Hematopoietic multipotent progenitor cell treated with erythropoietin and hydrocortisone succinate and interleukin-3 and kit ligand, for 17 days (in vitro differentiated cells): ENCODE measurements at regions not wholly inside any gene's neighbourhood (a gene's known extent, or its start where the extent isn't known, plus 50 kb on each side); places are given as distances from the start of the nearest gene placed in this dataset.
"Not testable (repeated sequence)": the region's sequence is repeated elsewhere in the genome, so short reads cannot be mapped to it uniquely, and the experiment has no call there.

Experiments
- DNase-seq: peaks from one replicate; pipeline ENCODE4 v3.0.0-alpha.2; 2015; ENCODE audit warnings: low spot score

GRCh38 chr6:19612672-19613466, 224.3 kb upstream of the ID4 start:
- not testable (repeated sequence) for DNase-seq

- no peak for DNase-seq
Observed at GRCh38 chr6:19613678-19614077, 223.5 kb upstream of the ID4 start.

- no peak for DNase-seq
Observed at GRCh38 chr6:19616022-19616421, 221.1 kb upstream of the ID4 start.

- DNase-seq: no peak
Observed at GRCh38 chr6:19632230-19632629, 204.9 kb upstream of the ID4 start.

GRCh38 chr6:19632786-19633185, 204.4 kb upstream of the ID4 start:
- no peak for DNase-seq

- no peak for DNase-seq
Observed at GRCh38 chr6:19635728-19636127, 201.4 kb upstream of the ID4 start.

- no peak for DNase-seq
Observed at GRCh38 chr6:19637010-19637409, 200.2 kb upstream of the ID4 start.

- no peak for DNase-seq
Observed at GRCh38 chr6:19638931-19639330, 198.2 kb upstream of the ID4 start.

GRCh38 chr6:19643287-19643686, 193.9 kb upstream of the ID4 start:
- DNase-seq: no peak

- DNase-seq: no peak
Observed at GRCh38 chr6:19643713-19644112, 193.5 kb upstream of the ID4 start.

- DNase-seq: no peak
Observed at GRCh38 chr6:19655744-19656143, 181.4 kb upstream of the ID4 start.

GRCh38 chr6:19660123-19660910, 176.9 kb upstream of the ID4 start:
- DNase-seq: no peak

- DNase-seq: no peak
Observed at GRCh38 chr6:19662911-19663310, 174.3 kb upstream of the ID4 start.

GRCh38 chr6:19663479-19663878, 173.7 kb upstream of the ID4 start:
- DNase-seq: no peak

GRCh38 chr6:19664050-19664449, 173.1 kb upstream of the ID4 start:
- no peak for DNase-seq

GRCh38 chr6:19664878-19665612, 172.1 kb upstream of the ID4 start:
- no peak for DNase-seq

- no peak for DNase-seq
Observed at GRCh38 chr6:19665613-19665909, 171.6 kb upstream of the ID4 start.

- DNase-seq: no peak
Observed at GRCh38 chr6:19668710-19669109, 168.5 kb upstream of the ID4 start.

GRCh38 chr6:19669206-19669605, 168.0 kb upstream of the ID4 start:
- no peak for DNase-seq

GRCh38 chr6:19682859-19683258, 154.3 kb upstream of the ID4 start:
- no peak for DNase-seq

- DNase-seq: no peak
Observed at GRCh38 chr6:19690325-19691075, 146.7 kb upstream of the ID4 start.

- DNase-seq: no peak
Observed at GRCh38 chr6:19691465-19692167, 145.6 kb upstream of the ID4 start.
